ENCODE measurements at regions not wholly inside any gene's neighbourhood (a gene's known extent, or its start where the extent isn't known, plus 50 kb on each side); places are given as distances from the start of the nearest gene placed in this dataset.
"Not testable (repeated sequence)": the region's sequence is repeated elsewhere in the genome, so short reads cannot be mapped to it uniquely, and the experiment has no call there.

DNA sequence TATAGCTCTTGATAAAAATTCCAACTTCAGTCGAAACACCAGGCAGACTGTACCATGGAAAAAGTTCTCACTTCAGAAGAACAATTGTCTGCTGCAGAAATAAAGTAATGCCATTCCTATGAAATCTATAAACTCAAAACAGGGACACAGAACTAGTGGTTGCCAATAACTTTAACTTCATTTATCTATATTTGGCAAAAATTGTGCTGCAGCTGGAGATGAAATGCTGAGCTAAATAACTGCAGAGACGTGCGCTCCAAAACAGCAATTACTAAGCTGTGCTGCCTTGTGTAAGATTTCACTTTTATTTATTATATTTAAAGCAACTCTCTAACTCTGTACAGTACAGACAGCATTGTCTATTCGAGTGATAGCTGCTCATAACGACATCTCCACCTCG, 540.1 kb upstream of the ID2 start:
- intact Hi-C loops (cut with DNase I), result no loop called here
- H3K27me3 ChIP-seq, result no peaks in the 10 kb centered on the region
- WGBS, 4 donors, result 83 to 89% (median 87%) methylated on average over 6 of the region's 6 CpGs
- no peak overlapping the region for H3K27ac ChIP-seq
- TF ChIP-seq, protein P1, sequence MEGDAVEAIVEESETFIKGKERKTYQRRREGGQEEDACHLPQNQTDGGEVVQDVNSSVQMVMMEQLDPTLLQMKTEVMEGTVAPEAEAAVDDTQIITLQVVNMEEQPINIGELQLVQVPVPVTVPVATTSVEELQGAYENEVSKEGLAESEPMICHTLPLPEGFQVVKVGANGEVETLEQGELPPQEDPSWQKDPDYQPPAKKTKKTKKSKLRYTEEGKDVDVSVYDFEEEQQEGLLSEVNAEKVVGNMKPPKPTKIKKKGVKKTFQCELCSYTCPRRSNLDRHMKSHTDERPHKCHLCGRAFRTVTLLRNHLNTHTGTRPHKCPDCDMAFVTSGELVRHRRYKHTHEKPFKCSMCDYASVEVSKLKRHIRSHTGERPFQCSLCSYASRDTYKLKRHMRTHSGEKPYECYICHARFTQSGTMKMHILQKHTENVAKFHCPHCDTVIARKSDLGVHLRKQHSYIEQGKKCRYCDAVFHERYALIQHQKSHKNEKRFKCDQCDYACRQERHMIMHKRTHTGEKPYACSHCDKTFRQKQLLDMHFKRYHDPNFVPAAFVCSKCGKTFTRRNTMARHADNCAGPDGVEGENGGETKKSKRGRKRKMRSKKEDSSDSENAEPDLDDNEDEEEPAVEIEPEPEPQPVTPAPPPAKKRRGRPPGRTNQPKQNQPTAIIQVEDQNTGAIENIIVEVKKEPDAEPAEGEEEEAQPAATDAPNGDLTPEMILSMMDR (IDR thresholded peaks at IDR 0.05), result no peak
- TF ChIP-seq POLR2A (IDR thresholded peaks at IDR 0.05), result no peak
- no peaks in the 10 kb centered on the region for H3K36me3 ChIP-seq (replicated peaks in 1 of 2)
- no peak for DNase-seq
- H3K4me3 ChIP-seq, result no peak overlapping the region
- H3K9me3 ChIP-seq (replicated peaks in 1 of 3), result no peaks in the 10 kb centered on the region
- H3K4me1 ChIP-seq (replicated peaks in 1 of 2), result no peaks in the 10 kb centered on the region

DNA sequence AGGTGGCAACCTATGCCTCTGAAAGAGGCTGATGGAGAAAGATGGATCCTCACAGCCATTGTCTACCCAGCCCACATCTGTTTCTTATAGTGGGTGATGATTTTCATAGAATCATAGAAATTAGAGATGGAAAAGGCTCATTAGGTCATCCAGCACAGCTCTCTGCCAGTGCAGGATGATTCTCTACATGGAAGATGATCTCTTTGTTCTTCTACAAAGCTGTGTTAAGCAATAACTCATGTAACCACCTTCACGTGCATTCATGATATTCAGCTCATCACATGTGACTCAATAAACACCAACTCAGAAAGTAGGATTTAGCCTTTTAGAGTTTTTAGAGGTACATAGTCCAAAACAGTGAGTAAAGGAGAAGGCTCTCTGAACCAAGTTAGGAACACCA, 539.4 kb upstream of the ID2 start:
- Histone ChIP-seq H3K4me3 (no peak overlapping the region), H3K9me3 (replicated peaks in 1 of 3) (no peaks in the 10 kb centered on the region), H3K4me1 (replicated peaks in 1 of 2) (no peaks in the 10 kb centered on the region), H3K27ac (no peak overlapping the region), H3K27me3 (no peaks in the 10 kb centered on the region), H3K36me3 (replicated peaks in 1 of 2) (no peaks in the 10 kb centered on the region)
- 78 to 100% (median 84%) methylated on average over 1 of the region's 1 CpG for WGBS, 4 donors
- intact Hi-C loops (cut with DNase I), result no loop called here
- no peak for DNase-seq
- no peak for TF ChIP-seq POLR2A (IDR thresholded peaks at IDR 0.05)
- TF ChIP-seq, protein P1 (IDR thresholded peaks at IDR 0.05), result no peak

DNA sequence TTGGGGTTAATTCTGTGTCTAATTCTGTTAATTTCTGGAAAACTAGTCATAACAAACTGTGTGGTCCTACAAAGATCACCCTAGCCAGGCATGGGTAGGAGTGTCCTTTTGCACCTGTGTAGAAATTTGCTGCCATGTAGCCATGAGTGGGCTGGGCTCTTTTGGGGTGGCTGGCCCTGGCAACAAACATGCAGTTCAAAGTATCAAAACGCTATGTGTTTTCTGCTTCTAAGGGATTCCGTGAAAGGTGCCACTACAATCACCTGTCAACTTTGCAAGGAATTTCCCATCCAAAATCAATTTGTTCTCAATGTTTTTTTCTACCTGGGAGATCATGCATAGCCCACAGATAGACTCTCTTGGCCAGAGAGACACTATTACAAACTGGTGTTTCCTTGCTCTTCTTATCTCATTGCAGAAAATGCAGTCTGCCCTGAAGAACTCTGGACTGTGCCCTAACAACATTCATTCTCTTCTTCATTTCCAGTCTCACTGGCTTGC, 537.7 kb upstream of the ID2 start:
- H3K27ac ChIP-seq, result no peak overlapping the region
- no peaks in the 10 kb centered on the region for H3K36me3 ChIP-seq (replicated peaks in 1 of 2)
- no peaks in the 10 kb centered on the region for H3K4me1 ChIP-seq (replicated peaks in 1 of 2)
- DNase-seq, result no peak
- WGBS, 4 donors, result 96 to 100% (median 98%) methylated on average over 2 of the region's 2 CpGs
- TF ChIP-seq, protein P1 (IDR thresholded peaks at IDR 0.05), result no peak
- TF ChIP-seq POLR2A (IDR thresholded peaks at IDR 0.05), result no peak
- no peaks in the 10 kb centered on the region for H3K27me3 ChIP-seq
- intact Hi-C loops (cut with DNase I), result no loop called here
- H3K4me3 ChIP-seq, result no peak overlapping the region
- H3K9me3 ChIP-seq (replicated peaks in 1 of 3), result no peaks in the 10 kb centered on the region

DNA sequence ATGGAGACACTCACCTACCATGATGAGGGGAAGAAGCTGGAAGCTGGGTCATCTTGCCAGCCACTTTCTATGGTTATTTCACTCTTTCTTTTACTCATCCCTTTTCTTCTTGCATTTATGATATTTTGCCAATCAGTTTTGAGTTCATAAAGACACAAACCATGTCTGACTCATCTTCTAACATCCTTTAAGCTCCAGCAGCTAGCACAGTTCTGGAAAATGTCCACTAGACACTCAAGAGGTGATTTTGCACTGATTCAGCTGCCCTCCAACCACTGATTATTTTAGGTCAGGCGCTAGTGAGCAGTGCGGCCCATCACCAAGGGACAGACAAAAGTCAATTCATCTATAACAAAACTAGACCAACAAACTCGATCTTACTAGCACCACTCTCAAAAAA, 537.1 kb upstream of the ID2 start:
- no peaks in the 10 kb centered on the region for H3K4me1 ChIP-seq (replicated peaks in 1 of 2)
- no peak for DNase-seq

DNA sequence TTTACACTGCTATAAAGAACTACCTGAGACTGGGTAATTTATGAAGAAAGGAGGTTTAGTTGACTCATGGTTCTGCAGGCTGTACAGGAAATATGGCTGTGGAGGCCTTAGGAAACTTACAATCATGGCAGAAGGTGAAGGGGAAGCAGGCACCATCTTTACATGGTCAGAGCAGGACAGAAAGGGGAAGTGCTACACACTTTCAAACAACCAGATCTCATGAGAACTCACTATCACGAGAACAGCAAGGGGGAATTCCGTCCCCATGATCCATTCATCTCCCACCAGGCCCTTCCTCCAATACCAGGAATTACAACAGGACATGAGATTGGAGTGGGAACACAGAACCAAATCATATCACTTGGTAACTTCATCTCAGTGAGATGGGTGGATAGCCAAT, 536.5 kb upstream of the ID2 start:
- H3K4me3 ChIP-seq; H3K36me3 ChIP-seq (replicated peaks in 1 of 2); H3K4me1 ChIP-seq (replicated peaks in 1 of 2); H3K9me3 ChIP-seq (replicated peaks in 1 of 3); H3K27me3 ChIP-seq; H3K27ac ChIP-seq; intact Hi-C loops (cut with DNase I); DNase-seq: not testable (repeated sequence)
- WGBS, 4 donors, result 67 to 86% (median 78%) methylated on average over 2 of the region's 2 CpGs

More for the DNA sequence above, 537.1 kb upstream of the ID2 start:
- H3K9me3 ChIP-seq (replicated peaks in 1 of 3), result no peaks in the 10 kb centered on the region
- H3K27ac ChIP-seq, result no peak overlapping the region
- WGBS, 4 donors, result 94 to 100% (median 97%) methylated on average over 3 of the region's 3 CpGs
- no peaks in the 10 kb centered on the region for H3K36me3 ChIP-seq (replicated peaks in 1 of 2)
- no peak overlapping the region for H3K4me3 ChIP-seq
- intact Hi-C loops (cut with DNase I), result no loop called here
- no peak for TF ChIP-seq POLR2A (IDR thresholded peaks at IDR 0.05)
- TF ChIP-seq, protein P1 (IDR thresholded peaks at IDR 0.05), result no peak
- no peaks in the 10 kb centered on the region for H3K27me3 ChIP-seq

All from adrenal gland (tissue), 9 donors.